Subcutaneous abdominal adipose tissue (tissue), 5 donors: ENCODE measurements at regions not wholly inside any gene's neighbourhood (a gene's known extent, or its start where the extent isn't known, plus 50 kb on each side); places are given as distances from the start of the nearest gene placed in this dataset.

Source experiments
- H3K27ac ChIP-seq: one replicate; pipeline ENCODE4 v1.7.0; 2013; ENCODE audit warnings: low read depth, mild to moderate bottlenecking, inconsistent platforms, low read length, moderate library complexity
- H3K27me3 ChIP-seq, 5 donors: one replicate each; pipeline ENCODE4 v1.7.0; 2013; ENCODE audit warnings: low read length in 5 of 5, inconsistent platforms in 1 of 5; ENCODE audit not compliant: control insufficient read depth in 5 of 5, insufficient read depth in 4 of 5
- H3K36me3 ChIP-seq, 5 donors: one replicate each; pipeline ENCODE4 v1.7.0; 2013; ENCODE audit warnings: low read length in 5 of 5; ENCODE audit not compliant: control insufficient read depth in 5 of 5, insufficient read depth in 5 of 5
- H3K4me1 ChIP-seq, 5 donors: one replicate each; pipeline ENCODE4 v1.7.0; 2013; ENCODE audit warnings: low read length in 5 of 5, mild to moderate bottlenecking in 3 of 5, moderate library complexity in 1 of 5; ENCODE audit not compliant: control insufficient read depth in 5 of 5, insufficient read depth in 5 of 5
- H3K4me3 ChIP-seq, 5 donors: one replicate each; pipeline ENCODE4 v1.7.0; 2013; ENCODE audit warnings: low read length in 5 of 5, low read depth in 1 of 5
- H3K9ac ChIP-seq, 5 donors: one replicate each; pipeline ENCODE4 v1.7.0; 2013; ENCODE audit warnings: low read length in 5 of 5, mild to moderate bottlenecking in 4 of 5, moderate library complexity in 3 of 5
- H3K9me3 ChIP-seq, 5 donors: one replicate each; pipeline ENCODE4 v1.7.0; 2013; ENCODE audit warnings: low read length in 5 of 5; ENCODE audit not compliant: control insufficient read depth in 5 of 5
- donor health status: healthy.
- donor health status: healthy.
- donor health status: healthy.
- donor health status: healthy.
- donor health status: healthy.

DNA sequence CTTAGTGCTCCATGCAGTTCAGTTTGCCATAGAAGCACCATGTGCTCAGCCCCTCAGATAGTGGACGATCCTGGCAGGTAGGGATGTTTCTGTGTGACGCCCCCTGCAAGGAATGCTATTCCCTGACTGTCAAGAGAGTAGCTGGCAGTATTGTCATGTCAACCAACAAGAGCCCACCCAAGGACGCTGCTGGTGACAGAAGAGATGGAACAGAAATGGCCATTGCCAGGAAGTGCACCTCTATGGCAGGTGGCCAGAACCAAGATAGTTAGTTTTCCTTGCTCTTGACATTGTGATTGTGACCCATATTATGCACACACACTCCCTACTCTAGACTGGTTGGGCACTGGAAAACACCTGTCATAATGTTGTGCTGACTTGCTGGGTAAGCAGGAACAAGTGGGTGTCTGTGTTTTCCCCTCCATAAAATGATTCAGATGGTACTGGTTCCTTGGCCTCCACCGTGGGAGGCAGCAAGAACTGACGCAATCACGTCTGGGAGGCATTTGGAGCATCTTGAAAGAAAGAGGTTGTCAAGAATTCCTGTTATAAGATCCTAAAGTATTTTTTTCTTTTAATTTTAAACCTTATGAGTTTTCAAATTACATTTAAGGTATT, 507.9 kb downstream of the MID1IP1 start:
- H3K27me3 ChIP-seq = peaks cover 0 to 24% (median 12%) of the 10 kb centered on the region in 5 donors
- no peak overlapping the region for H3K9ac ChIP-seq
- no peak overlapping the region for H3K27ac ChIP-seq
- H3K4me3 ChIP-seq = no peak overlapping the region
- peaks cover 0 to 20% (median 2%) of the 10 kb centered on the region in 5 donors for H3K4me1 ChIP-seq
- no peaks in the 10 kb centered on the region for H3K9me3 ChIP-seq
- H3K36me3 ChIP-seq = no peaks in the 10 kb centered on the region

- Histone ChIP-seq H3K36me3 (no peaks in the 10 kb centered on the region), H3K9me3 (no peaks in the 10 kb centered on the region), H3K27ac (no peak overlapping the region), H3K4me1 (peaks cover 0 to 20% (median 2%) of the 10 kb centered on the region in 5 donors), H3K4me3 (no peak overlapping the region), H3K27me3 (peaks cover 0 to 27% (median 12%) of the 10 kb centered on the region in 5 donors), H3K9ac (no peak overlapping the region)
Measured at GRCh38 chrX:39309721-39310152, 508.5 kb downstream of the MID1IP1 start.

DNA sequence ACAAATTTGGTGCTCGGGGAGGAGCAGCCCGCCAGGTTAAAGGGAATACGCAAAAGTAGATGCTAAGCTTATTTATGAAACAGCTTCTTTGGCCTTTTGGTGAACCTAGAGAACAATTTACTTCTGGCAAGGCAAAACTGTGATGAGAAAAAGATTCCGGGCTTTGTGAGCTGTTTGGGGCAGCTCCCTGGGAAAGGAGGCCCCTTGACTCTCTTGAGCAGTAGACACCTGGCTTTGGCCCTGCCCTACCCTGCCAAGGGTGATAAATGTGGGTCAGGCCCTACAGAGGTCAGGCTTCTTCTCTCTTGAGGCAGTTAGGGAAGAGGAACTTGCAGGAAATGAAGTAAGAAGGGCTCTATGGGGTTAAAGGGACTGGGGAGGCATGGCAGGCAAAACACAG, 509.6 kb downstream of the MID1IP1 start:
- Histone ChIP-seq H3K27me3 (peaks cover 0 to 22% (median 10%) of the 10 kb centered on the region in 5 donors), H3K9me3 (no peaks in the 10 kb centered on the region), H3K9ac (no peak overlapping the region), H3K27ac (no peak overlapping the region), H3K4me3 (no peak overlapping the region), H3K36me3 (no peaks in the 10 kb centered on the region), H3K4me1 (peaks cover 0 to 20% (median 2%) of the 10 kb centered on the region in 5 donors)

GRCh38 chrX:39311646-39312045, 510.4 kb downstream of the MID1IP1 start:
- H3K9me3 ChIP-seq = no peaks in the 10 kb centered on the region
- H3K36me3 ChIP-seq = no peaks in the 10 kb centered on the region
- no peak overlapping the region for H3K4me3 ChIP-seq
- peaks cover 0 to 18% (median 10%) of the 10 kb centered on the region in 5 donors for H3K27me3 ChIP-seq
- H3K4me1 ChIP-seq = peaks cover 0 to 20% (median 2%) of the 10 kb centered on the region in 5 donors
- no peak overlapping the region for H3K27ac ChIP-seq
- no peak overlapping the region for H3K9ac ChIP-seq

DNA sequence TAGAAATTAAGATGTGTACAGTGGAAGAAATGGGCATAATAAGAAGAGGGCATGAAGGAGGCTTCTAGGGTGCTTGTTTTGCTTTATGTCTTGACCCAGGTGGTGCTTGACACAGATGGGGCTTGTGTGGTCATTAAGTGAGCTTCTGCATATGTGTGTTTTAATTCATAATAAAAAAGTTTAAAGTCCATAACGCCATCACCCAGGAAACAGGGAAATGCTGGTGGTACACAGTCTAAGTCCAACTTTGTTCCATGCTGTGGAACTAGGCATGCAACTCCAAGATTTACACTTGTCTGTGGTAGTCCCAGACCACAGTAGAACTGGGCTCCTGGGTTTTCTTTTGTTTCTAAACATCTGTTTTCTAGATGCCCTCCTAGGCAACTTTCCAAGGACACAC, 511.9 kb downstream of the MID1IP1 start:
- Histone ChIP-seq H3K4me1 (peaks cover 0 to 20% (median 2%) of the 10 kb centered on the region in 5 donors), H3K36me3 (no peaks in the 10 kb centered on the region), H3K27me3 (peaks cover 0 to 18% (median 7%) of the 10 kb centered on the region in 5 donors), H3K4me3 (no peak overlapping the region), H3K9me3 (no peaks in the 10 kb centered on the region), H3K9ac (no peak overlapping the region), H3K27ac (no peak overlapping the region)

DNA sequence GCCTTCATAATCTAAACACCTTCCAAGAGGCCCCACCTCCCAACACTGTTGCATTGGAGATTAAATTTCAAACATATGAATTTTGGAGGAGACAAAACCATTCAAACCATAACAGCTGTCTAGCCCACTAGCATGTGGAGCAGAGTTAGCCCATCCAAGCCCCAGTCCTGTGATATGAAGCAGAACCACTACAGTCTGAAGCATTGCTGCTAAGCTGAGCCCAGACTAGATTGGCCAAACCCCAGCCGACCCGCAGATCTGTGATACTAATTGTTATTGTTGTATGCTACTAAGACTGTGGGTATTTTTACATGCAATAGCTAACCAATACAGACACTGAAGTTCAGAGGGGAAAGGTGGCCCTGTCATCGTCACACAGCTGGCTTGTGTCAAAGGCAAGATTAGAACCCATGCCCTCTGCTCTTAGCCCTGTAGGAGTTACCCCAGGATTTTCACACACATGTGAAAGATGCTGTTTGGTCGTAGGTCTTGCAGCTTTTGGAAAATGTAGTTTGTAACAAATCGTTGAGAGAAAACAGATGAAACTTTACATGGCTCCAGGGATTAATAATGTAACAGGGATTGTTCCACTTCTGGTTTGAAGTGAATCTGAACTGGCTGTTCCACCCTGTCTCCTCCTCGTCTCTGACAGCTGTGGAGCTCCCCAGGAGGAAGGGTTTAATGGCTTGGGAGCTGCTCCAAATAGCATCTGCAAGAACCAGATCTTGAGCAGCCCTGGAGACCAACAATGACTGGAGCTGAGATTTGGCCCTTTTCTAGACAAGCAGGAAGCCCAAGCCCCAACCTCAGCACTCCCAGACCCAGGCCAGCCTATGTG, 517.5 kb downstream of the MID1IP1 start:
- no peak overlapping the region for H3K4me3 ChIP-seq
- no peaks in the 10 kb centered on the region for H3K4me1 ChIP-seq
- peaks cover 0 to 11% (median 7%) of the 10 kb centered on the region in 5 donors for H3K27me3 ChIP-seq
- H3K9ac ChIP-seq = no peak overlapping the region
- H3K27ac ChIP-seq = no peak overlapping the region
- H3K36me3 ChIP-seq = no peaks in the 10 kb centered on the region
- peaks cover 0 to 8% (median 0%) of the 10 kb centered on the region in 5 donors for H3K9me3 ChIP-seq

DNA sequence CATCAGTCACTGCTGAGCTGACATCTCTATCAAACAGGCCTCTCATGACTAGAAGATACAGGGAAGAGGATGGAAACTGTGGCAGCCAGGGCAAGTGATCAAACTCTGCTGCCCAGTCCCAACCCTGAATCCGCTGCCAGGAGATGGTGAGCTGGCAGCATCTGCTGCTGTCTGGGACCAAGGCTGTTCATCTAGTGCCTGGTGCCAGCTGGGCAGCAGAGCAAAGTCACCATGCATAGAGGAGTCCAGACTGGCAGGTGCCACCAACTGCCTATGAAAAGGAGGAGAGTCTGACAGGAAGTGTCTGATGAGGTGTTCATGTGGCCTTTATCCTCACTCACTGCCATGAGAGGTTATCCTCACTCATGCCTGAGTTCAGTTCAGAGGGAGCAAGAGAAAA, 518.9 kb downstream of the MID1IP1 start:
- H3K4me3 ChIP-seq = no peak overlapping the region
- no peak overlapping the region for H3K27ac ChIP-seq
- H3K36me3 ChIP-seq = no peaks in the 10 kb centered on the region
- peaks cover 0 to 8% (median 0%) of the 10 kb centered on the region in 5 donors for H3K9me3 ChIP-seq
- H3K9ac ChIP-seq = no peak overlapping the region
- peaks cover 0 to 16% (median 9%) of the 10 kb centered on the region in 5 donors for H3K27me3 ChIP-seq
- H3K4me1 ChIP-seq = no peaks in the 10 kb centered on the region

GRCh38 chrX:39322496-39322895, 521.2 kb downstream of the MID1IP1 start:
- no peak overlapping the region for H3K4me3 ChIP-seq
- H3K36me3 ChIP-seq = no peaks in the 10 kb centered on the region
- peaks cover 0 to 4% (median 0%) of the 10 kb centered on the region in 5 donors for H3K4me1 ChIP-seq
- no peak overlapping the region for H3K27ac ChIP-seq
- peaks cover 4 to 16% (median 9%) of the 10 kb centered on the region in 5 donors for H3K27me3 ChIP-seq
- no peak overlapping the region for H3K9ac ChIP-seq
- peaks cover 0 to 8% (median 0%) of the 10 kb centered on the region in 5 donors for H3K9me3 ChIP-seq

DNA sequence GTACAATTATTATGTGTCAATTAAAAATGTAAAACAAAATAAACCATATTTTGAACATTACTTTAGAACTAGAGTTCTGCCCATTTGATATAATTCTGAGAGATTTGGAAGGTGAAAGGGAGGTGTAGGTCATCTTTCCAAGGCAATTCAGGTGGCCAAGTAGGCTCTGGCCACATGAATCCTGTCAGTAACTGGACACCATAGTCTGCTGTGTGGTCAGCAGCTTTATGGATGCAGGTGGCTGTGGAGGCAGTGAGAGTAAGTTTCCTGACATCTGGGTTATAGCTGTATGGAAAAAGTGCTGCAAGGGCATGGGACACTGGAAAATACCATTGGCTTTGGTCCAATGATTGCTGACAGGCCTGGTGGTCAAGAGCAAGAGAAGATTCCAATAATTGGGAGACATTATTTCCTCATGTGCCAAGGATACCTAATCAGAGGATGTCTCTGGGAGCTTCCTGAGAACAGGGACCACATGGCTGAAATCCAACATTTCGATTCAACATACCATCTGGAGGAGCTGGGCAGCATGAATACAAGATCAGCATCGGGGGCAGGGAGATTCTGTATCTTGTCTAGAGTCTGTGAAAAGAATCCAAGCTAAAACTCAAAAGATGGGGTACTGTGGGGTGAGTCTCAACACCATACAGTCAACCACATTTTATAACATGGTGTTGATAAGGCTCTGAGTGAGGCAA, 523.1 kb downstream of the MID1IP1 start:
- Histone ChIP-seq H3K27ac (no peak overlapping the region), H3K4me1 (peaks cover 0 to 4% (median 0%) of the 10 kb centered on the region in 5 donors), H3K27me3 (peaks cover 5 to 16% (median 6%) of the 10 kb centered on the region in 5 donors), H3K4me3 (no peak overlapping the region), H3K36me3 (no peaks in the 10 kb centered on the region), H3K9me3 (peaks cover 0 to 8% (median 0%) of the 10 kb centered on the region in 5 donors), H3K9ac (no peak overlapping the region)
